ENCODE measurements at regions not wholly inside any gene's neighbourhood (a gene's known extent, or its start where the extent isn't known, plus 50 kb on each side); places are given as distances from the start of the nearest gene placed in this dataset.
"Not testable (repeated sequence)": the region's sequence is repeated elsewhere in the genome, so short reads cannot be mapped to it uniquely, and the experiment has no call there.

DNA sequence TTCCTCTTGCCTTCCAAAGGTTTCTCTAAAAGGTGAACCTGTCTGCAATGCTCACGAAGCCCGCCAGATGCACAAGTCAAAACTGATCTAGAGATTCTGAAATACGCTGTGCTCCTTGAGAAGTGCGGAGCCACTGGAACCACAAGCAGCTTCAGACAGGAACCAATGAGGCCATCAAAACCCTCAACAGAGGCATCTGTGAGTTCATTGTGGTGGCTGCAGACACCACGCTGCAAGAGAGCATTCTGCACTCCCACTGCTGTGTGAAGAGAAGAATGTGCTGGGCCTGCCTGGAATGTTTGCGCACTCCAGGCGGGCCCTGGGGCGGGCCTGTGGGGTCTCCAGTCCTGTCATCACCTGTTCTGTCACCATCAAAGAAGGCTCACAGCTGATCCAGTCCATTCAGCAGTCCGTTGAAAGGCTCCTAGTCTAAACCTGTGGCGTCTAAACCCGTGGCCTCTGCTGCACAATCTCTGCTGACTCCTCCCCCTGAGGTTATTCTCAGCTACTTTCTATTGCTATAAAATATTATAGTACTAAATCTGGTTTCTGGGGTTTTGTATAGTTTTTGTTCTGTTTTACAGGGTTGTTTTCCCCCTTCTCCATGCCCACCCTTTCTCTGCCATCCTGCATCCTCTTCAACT is 187.4 kb downstream of the FAM72C start:
- H3K36me3 ChIP-seq (ENCODE audit: control insufficient read depth in 2 of 4, insufficient read depth in 4 of 4, low read length in 3 of 4); H3K56ac ChIP-seq (replicated peaks; ENCODE audit: insufficient read length, low read depth, low read length); H3K18ac ChIP-seq (ENCODE audit: extremely low read depth, low read length); H3K27ac ChIP-seq (ENCODE audit: low read depth, low read length); H3K79me2 ChIP-seq (ENCODE audit: control insufficient read depth in 1 of 2, insufficient read depth in 2 of 2, low read length in 2 of 2); H4K20me1 ChIP-seq (replicated peaks in 1 of 2; ENCODE audit: control insufficient read depth in 1 of 2, insufficient read depth in 2 of 2, low read length in 2 of 2); H3K14ac ChIP-seq (ENCODE audit: insufficient read length); H3K27me3 ChIP-seq (replicated peaks in 1 of 4; ENCODE audit: control insufficient read depth in 3 of 4, extremely low read depth in 1 of 4, insufficient read depth in 3 of 4, low read length in 3 of 4); H3K4me2 ChIP-seq (ENCODE audit: insufficient read depth in 1 of 2, low read depth in 2 of 2, low read length in 2 of 2); H3K4me1 ChIP-seq (replicated peaks in 1 of 4; ENCODE audit: control insufficient read depth in 3 of 4, insufficient read depth in 4 of 4, low read length in 3 of 4); H3K79me1 ChIP-seq (ENCODE audit: low read depth, low read length); H3K23ac ChIP-seq (ENCODE audit: insufficient read length); H2AK5ac ChIP-seq (ENCODE audit: low read depth, low read length); DNase-seq (ENCODE audit: low read depth in 1 of 2, low spot score in 2 of 2); H2BK5ac ChIP-seq (ENCODE audit: low read depth, low read length); FAIRE-seq; H2BK120ac ChIP-seq (replicated peaks; ENCODE audit: low read depth, low read length); H2AFZ ChIP-seq (ENCODE audit: low read length); H3K23me2 ChIP-seq (ENCODE audit: low read depth, low read length); H3K4ac ChIP-seq (replicated peaks; ENCODE audit: insufficient read length, low read depth, low read length); H3K9me3 ChIP-seq (ENCODE audit: insufficient read depth in 2 of 2, low read depth in 1 of 2, low read length in 1 of 2); H4K91ac ChIP-seq (replicated peaks; ENCODE audit: insufficient read length, low read length); H2BK12ac ChIP-seq (ENCODE audit: low read depth, low read length); H2BK20ac ChIP-seq (ENCODE audit: low read length); H2BK15ac ChIP-seq (ENCODE audit: low read length); H4K8ac ChIP-seq (ENCODE audit: extremely low read depth, insufficient read depth, low read length); H3K9ac ChIP-seq (replicated peaks in 1 of 4; ENCODE audit: extremely low read depth in 1 of 4, low read depth in 3 of 4, low read length in 3 of 4); H4K5ac ChIP-seq (ENCODE audit: insufficient read length, low read depth, low read length); H3K4me3 ChIP-seq (ENCODE audit: extremely low read depth in 1 of 4, insufficient read depth in 2 of 4, low read depth in 3 of 4, low read length in 4 of 4); CTCF ChIA-PET (ENCODE audit: partially characterized antibody); POLR2A ChIA-PET (ENCODE audit: partially characterized antibody): not testable (repeated sequence)
- WGBS, 2 experiments (ENCODE audit: extremely low coverage in 1 of 2, insufficient coverage in 1 of 2, insufficient read length in 1 of 2, insufficient replicate concordance in 2 of 2, low coverage in 1 of 2, low lambda C conversion rate in 2 of 2, missing lambda C conversion rate in 1 of 2): no CpG with 5 or more reads among the region's 11 CpGs

DNA sequence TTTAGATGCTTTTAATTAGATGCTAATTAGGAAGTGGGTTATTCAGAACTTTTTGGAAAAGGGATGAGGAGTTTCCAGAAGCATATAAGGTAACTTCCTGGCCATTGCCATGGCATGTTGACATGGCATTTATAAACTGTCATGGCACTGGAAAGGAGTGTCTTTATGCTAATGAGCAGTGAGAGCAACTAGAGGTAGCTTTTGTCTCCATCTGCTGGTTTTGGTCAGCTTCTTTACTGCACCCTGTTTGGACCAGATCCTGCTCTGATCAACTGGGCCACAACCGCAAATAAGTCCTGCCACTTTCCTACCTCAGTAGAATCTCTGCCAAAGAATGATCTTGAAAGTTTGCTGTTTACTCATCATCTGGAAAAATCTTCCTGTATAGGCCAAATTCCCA is 193.6 kb downstream of the FAM72C start:
- H3K4ac ChIP-seq (replicated peaks; ENCODE audit: insufficient read length, low read depth, low read length); H4K91ac ChIP-seq (replicated peaks; ENCODE audit: insufficient read length, low read length); POLR2A ChIA-PET (ENCODE audit: partially characterized antibody); H3K79me2 ChIP-seq (ENCODE audit: control insufficient read depth in 1 of 2, insufficient read depth in 2 of 2, low read length in 2 of 2); H3K56ac ChIP-seq (replicated peaks; ENCODE audit: insufficient read length, low read depth, low read length); H3K23me2 ChIP-seq (ENCODE audit: low read depth, low read length); H3K79me1 ChIP-seq (ENCODE audit: low read depth, low read length); H2BK5ac ChIP-seq (ENCODE audit: low read depth, low read length); H3K4me3 ChIP-seq (ENCODE audit: extremely low read depth in 1 of 4, insufficient read depth in 2 of 4, low read depth in 3 of 4, low read length in 4 of 4); H3K4me2 ChIP-seq (ENCODE audit: insufficient read depth in 1 of 2, low read depth in 2 of 2, low read length in 2 of 2); H3K4me1 ChIP-seq (replicated peaks in 1 of 4; ENCODE audit: control insufficient read depth in 3 of 4, insufficient read depth in 4 of 4, low read length in 3 of 4); H3K9me3 ChIP-seq (ENCODE audit: insufficient read depth in 2 of 2, low read depth in 1 of 2, low read length in 1 of 2); H3K36me3 ChIP-seq (ENCODE audit: control insufficient read depth in 2 of 4, insufficient read depth in 4 of 4, low read length in 3 of 4); CTCF ChIA-PET (ENCODE audit: partially characterized antibody); H2BK12ac ChIP-seq (ENCODE audit: low read depth, low read length); H2AK5ac ChIP-seq (ENCODE audit: low read depth, low read length); H2BK120ac ChIP-seq (replicated peaks; ENCODE audit: low read depth, low read length); H3K27ac ChIP-seq (ENCODE audit: low read depth, low read length); H3K27me3 ChIP-seq (replicated peaks in 1 of 4; ENCODE audit: control insufficient read depth in 3 of 4, extremely low read depth in 1 of 4, insufficient read depth in 3 of 4, low read length in 3 of 4); H2BK20ac ChIP-seq (ENCODE audit: low read length); H3K18ac ChIP-seq (ENCODE audit: extremely low read depth, low read length); H3K23ac ChIP-seq (ENCODE audit: insufficient read length); H2BK15ac ChIP-seq (ENCODE audit: low read length); DNase-seq (ENCODE audit: low read depth in 1 of 2, low spot score in 2 of 2); H3K9ac ChIP-seq (replicated peaks in 1 of 4; ENCODE audit: extremely low read depth in 1 of 4, low read depth in 3 of 4, low read length in 3 of 4); H4K20me1 ChIP-seq (replicated peaks in 1 of 2; ENCODE audit: control insufficient read depth in 1 of 2, insufficient read depth in 2 of 2, low read length in 2 of 2); H3K14ac ChIP-seq (ENCODE audit: insufficient read length); H2AFZ ChIP-seq (ENCODE audit: low read length); H4K5ac ChIP-seq (ENCODE audit: insufficient read length, low read depth, low read length); H4K8ac ChIP-seq (ENCODE audit: extremely low read depth, insufficient read depth, low read length): not testable (repeated sequence)
- no CpG with 5 or more reads among the region's 1 CpG for WGBS, 2 experiments (ENCODE audit: extremely low coverage in 1 of 2, insufficient coverage in 1 of 2, insufficient read length in 1 of 2, insufficient replicate concordance in 2 of 2, low coverage in 1 of 2, low lambda C conversion rate in 2 of 2, missing lambda C conversion rate in 1 of 2)
- peak; percentile 74 for FAIRE-seq
